Stimulated activated naive CD8-positive, alpha-beta T cell treated with anti-CD3 and anti-CD28 coated beads, Interleukin-15, amount 100 ng/mL, for 72 hours (primary cell): ENCODE measurements at regions not wholly inside any gene's neighbourhood (a gene's known extent, or its start where the extent isn't known, plus 50 kb on each side); places are given as distances from the start of the nearest gene placed in this dataset.
A peak's percentile ranks its signal among the peaks of the same experiment; 100 is the strongest.

ENCODE experiments used
- ATAC-seq: fragments of 150-1000 bp; cut with Tn5 transposase; 2 replicates; pipeline ENCODE4 v1.10.0; 2021; ENCODE audit warnings: mild to moderate bottlenecking, moderate library complexity
- DNase-seq, 2 donors: peaks; one replicate each; pipeline ENCODE4 v3.0.0; 2021 to 2022
- H3K27ac Mint-ChIP-seq, 2 donors: one replicate each; pipeline ENCODE4 v1.8.0; 2022; ENCODE audit warnings: mild to moderate bottlenecking in 2 of 2, mixed read lengths in 2 of 2, moderate library complexity in 2 of 2
- H3K27me3 Mint-ChIP-seq: one replicate; pipeline ENCODE4 v1.8.0; 2022; ENCODE audit warnings: mixed read lengths
- H3K4me1 Mint-ChIP-seq: one replicate; pipeline ENCODE4 v1.8.0; 2022; ENCODE audit warnings: mild to moderate bottlenecking, mixed read lengths
- H3K4me3 Mint-ChIP-seq, 2 donors: one replicate each; pipeline ENCODE4 v1.8.0; 2022; ENCODE audit warnings: mild to moderate bottlenecking in 2 of 2, mixed read lengths in 2 of 2, moderate library complexity in 1 of 2
- H3K9me3 Mint-ChIP-seq, 2 donors: one replicate each; pipeline ENCODE4 v1.8.0; 2022; ENCODE audit warnings: mixed read lengths in 2 of 2

DNA sequence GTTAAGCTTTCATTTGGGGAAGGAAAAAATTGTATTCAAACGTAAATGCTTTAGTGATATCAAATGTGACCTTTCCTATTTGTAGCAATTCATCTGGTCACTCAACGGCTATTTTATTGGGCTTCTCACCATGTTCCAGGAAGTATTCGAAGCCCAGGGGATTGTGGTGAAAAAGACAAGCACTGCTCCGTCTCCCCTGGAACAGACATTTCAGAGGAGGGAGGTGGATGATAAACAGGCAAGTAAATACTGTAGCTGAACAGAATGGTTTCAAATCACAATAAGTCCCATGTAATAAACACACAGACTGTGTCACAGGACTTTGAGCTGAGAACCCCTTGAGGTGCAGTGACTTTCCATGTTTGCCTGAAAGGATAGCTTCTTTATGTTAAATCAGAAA, 464.7 kb upstream of the HNRNPA3 start:
- DNase-seq, result no peak
- ATAC-seq, result no peak
- H3K27ac Mint-ChIP-seq, result peak overlapping the region in 1 of 2 donors; percentile 71
- peaks cover 7% of the 10 kb centered on the region for H3K4me1 Mint-ChIP-seq
- no peak overlapping the region for H3K4me3 Mint-ChIP-seq
- H3K27me3 Mint-ChIP-seq, result no peaks in the 10 kb centered on the region
- no peaks in the 10 kb centered on the region for H3K9me3 Mint-ChIP-seq

DNA sequence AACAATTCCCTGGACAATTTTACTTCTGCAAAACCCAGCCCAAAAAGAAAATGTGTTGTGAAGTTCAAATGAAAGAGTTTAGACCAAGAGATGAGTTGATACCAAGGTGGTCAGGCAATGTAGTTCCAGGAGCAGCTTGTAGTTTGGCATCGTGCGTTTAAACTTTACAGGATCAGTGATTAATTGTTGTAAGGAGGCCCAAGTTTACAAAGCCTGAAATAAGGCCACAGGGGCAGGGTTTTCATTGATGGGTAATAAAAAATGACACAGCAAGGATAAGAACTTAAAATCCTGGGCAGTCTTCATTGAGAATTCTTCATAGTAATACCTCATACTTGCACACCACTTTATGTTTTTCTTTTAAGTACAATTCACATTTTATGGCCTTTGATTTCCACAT, 463.9 kb upstream of the HNRNPA3 start:
- Mint-ChIP-seq H3K4me3 (no peak overlapping the region), H3K27me3 (peaks cover 5% of the 10 kb centered on the region), H3K9me3 (no peaks in the 10 kb centered on the region), H3K4me1 (peaks cover 12% of the 10 kb centered on the region), H3K27ac (no peak overlapping the region)
- DNase-seq (no peak), ATAC-seq (no peak)

- H3K9me3 Mint-ChIP-seq, result no peaks in the 10 kb centered on the region
- H3K4me1 Mint-ChIP-seq, result peaks cover 9% of the 10 kb centered on the region
- no peak overlapping the region for H3K27ac Mint-ChIP-seq
- DNase-seq (no peak), ATAC-seq (no peak)
- H3K4me3 Mint-ChIP-seq, result no peak overlapping the region
- H3K27me3 Mint-ChIP-seq, result peaks cover 7% of the 10 kb centered on the region
These were observed 461.0 kb upstream of the HNRNPA3 start for GRCh38 chr2:176751314-176752227.

GRCh38 chr2:176752295-176752694, 460.3 kb upstream of the HNRNPA3 start:
- H3K4me3 Mint-ChIP-seq, result no peak overlapping the region
- DNase-seq, result no peak
- no peaks in the 10 kb centered on the region for H3K9me3 Mint-ChIP-seq
- ATAC-seq, result no peak
- no peak overlapping the region for H3K27ac Mint-ChIP-seq
- H3K27me3 Mint-ChIP-seq, result peaks cover 7% of the 10 kb centered on the region
- H3K4me1 Mint-ChIP-seq, result peaks cover 9% of the 10 kb centered on the region

DNA sequence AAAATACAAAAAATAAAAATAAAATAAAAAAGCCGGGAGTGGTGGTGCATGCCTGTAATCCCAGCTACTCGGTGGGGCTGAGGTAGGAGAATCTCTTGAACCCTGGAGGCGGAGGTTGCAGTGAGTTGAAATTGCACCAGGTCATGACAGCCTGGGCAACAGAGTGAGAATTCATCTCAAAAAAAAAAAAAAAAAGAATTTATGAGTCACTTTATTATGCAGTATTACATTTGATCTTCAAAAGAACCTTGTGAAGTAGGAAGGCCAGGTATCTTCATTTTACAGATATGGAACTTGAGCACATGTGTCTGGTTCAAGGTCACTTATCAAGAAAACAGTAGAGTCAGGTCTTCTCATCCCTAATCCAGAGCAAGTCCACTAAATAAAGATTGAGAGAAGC, 459.4 kb upstream of the HNRNPA3 start:
- ATAC-seq (no peak), DNase-seq (no peak)
- Mint-ChIP-seq H3K9me3 (no peaks in the 10 kb centered on the region), H3K4me1 (peaks cover 9% of the 10 kb centered on the region), H3K27me3 (peaks cover 7% of the 10 kb centered on the region), H3K27ac (no peak overlapping the region), H3K4me3 (no peak overlapping the region)

GRCh38 chr2:176753752-176754474, 458.7 kb upstream of the HNRNPA3 start:
- Mint-ChIP-seq H3K4me1 (peaks cover 9% of the 10 kb centered on the region), H3K27me3 (peaks cover 7% of the 10 kb centered on the region)
- no peak for ATAC-seq

DNA sequence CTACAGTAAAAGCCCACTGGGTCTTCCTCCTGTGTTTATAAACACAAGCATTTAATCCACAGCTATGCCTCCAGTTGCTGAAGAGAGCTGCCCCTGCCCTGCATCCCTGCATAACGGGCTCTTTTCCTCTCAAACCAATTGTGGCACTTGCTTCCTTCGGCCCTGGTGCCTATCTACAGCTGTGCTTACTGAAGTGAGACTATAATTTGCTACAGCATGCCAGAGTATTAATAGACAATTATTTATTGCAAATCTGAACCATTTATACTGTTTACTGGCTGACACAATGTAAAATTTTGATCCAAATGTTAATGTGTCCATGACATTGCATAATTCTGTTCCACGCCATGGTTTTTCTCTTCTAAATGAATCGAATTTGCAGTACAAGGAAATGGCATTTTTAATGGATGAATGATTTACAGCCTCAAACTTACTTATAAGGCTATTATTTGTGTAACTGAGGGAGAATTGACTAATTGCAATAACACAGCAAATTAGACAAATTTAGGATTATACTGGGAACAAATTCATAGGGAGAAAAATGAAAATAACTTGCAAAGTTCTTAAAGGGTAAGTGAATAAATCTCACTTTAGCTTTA, 457.0 kb upstream of the HNRNPA3 start:
- Mint-ChIP-seq H3K27ac (no peak overlapping the region), H3K9me3 (no peaks in the 10 kb centered on the region), H3K4me1 (peaks cover 9% of the 10 kb centered on the region), H3K4me3 (no peak overlapping the region), H3K27me3 (peaks cover 7% of the 10 kb centered on the region)
- ATAC-seq, result no peak
- DNase-seq, result no peak

More at GRCh38 chr2:176753752-176754474, 458.7 kb upstream of the HNRNPA3 start:
- H3K9me3 Mint-ChIP-seq, result no peaks in the 10 kb centered on the region
- no peak overlapping the region for H3K4me3 Mint-ChIP-seq
- no peak overlapping the region for H3K27ac Mint-ChIP-seq
- DNase-seq, result no peak

GRCh38 chr2:176758426-176758825, 454.2 kb upstream of the HNRNPA3 start:
- ATAC-seq (no peak), DNase-seq (no peak)
- peaks cover 17% of the 10 kb centered on the region for H3K27me3 Mint-ChIP-seq
- H3K9me3 Mint-ChIP-seq, result no peaks in the 10 kb centered on the region
- no peak overlapping the region for H3K27ac Mint-ChIP-seq
- H3K4me3 Mint-ChIP-seq, result no peak overlapping the region
- peaks cover 6% of the 10 kb centered on the region for H3K4me1 Mint-ChIP-seq

DNA sequence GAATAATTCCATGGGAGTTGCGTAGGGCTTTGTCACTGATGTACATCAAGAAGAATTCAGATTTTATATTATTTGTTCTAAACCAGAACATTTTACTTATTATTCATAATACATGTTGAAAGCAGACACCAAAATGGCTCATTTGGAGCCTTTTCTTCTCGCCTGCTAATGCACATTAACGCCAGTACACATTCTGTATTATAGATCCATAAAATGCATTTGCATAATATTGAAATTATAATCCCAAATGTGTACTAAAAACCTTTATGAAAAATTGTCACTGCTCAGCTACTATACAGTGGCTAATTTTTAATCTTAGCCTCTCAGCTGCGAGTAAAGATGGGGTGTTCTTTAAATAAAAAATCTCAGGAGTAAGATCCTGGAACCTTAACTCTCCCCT, 452.2 kb upstream of the HNRNPA3 start:
- Mint-ChIP-seq H3K9me3 (no peaks in the 10 kb centered on the region), H3K4me3 (no peak overlapping the region), H3K4me1 (no peaks in the 10 kb centered on the region), H3K27ac (no peak overlapping the region), H3K27me3 (peaks cover 12% of the 10 kb centered on the region)
- ATAC-seq (no peak), DNase-seq (no peak)

DNA sequence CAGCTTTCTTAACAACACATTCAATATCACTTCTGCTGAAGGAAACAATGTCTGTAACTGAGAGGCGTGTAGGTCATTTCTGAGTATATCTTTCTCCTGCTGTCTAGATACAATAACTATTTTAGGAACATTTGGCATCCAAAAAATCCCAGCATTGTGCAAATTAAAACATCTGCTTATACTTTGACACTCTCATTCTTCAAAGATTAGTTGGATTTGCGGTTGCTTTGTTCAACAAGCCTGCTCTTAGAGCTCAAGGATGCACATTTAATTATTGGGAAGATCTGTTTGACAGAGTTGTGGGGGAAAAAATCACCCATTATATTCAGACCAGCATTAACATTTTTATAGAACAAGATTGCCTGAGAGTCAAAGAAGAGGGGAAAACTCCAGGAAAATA, 449.5 kb upstream of the HNRNPA3 start:
- H3K27ac Mint-ChIP-seq, result no peak overlapping the region
- no peak overlapping the region for H3K4me3 Mint-ChIP-seq
- DNase-seq (no peak), ATAC-seq (no peak)
- no peaks in the 10 kb centered on the region for H3K9me3 Mint-ChIP-seq
- no peaks in the 10 kb centered on the region for H3K4me1 Mint-ChIP-seq
- peaks cover 21% of the 10 kb centered on the region for H3K27me3 Mint-ChIP-seq

DNA sequence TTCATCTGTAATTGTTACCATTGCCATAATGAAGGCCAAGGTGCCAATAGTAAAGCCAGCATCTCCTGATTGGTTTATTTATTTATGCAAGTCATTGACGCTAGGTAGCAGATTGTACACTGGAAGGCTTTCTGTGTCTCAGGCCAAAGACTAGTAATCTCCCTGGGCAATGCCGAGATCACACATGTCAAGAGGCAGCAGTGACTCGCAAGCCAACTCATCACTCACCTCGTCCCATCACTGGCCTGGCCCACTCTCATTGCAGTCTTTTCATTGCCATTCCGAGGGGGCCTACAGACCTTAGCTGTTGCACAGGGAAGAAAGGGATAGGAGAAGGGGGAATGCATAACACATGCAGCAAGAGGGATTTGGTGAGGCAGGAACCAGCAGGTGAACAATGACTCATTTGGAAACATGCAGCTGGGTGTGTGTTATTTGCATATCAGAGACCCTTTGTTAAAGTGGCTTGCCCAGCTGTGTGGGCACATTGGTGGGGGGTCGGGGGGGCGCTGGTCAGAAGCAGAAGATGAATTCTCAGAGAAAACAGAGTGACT, 448.7 kb upstream of the HNRNPA3 start:
- Mint-ChIP-seq H3K27ac (peak overlapping the region in 1 of 2 donors; percentile 7), H3K27me3 (peaks cover 21% of the 10 kb centered on the region), H3K4me1 (peaks cover 3% of the 10 kb centered on the region), H3K9me3 (no peaks in the 10 kb centered on the region), H3K4me3 (no peak overlapping the region)
- no peak for ATAC-seq
- no peak for DNase-seq

DNA sequence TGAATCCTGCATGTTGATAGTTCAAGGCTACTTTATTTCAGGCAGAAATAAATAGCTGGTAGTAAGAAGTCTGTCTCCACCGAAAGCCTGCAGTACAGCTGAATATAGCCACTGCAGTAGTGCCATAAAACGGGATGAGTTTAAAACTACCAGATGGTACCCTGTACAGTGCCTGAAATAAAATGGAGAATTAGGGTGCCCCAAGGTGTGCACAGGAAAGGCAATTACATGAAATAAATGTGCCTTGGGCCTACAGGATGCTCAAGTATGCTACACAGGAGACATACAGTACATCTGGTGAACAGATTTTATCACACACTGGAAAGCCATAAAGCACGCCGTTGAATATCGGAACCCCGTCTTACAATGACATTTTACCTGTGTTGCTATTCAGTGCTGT, 447.7 kb upstream of the HNRNPA3 start:
- Mint-ChIP-seq H3K4me1 (peaks cover 7% of the 10 kb centered on the region), H3K27ac (no peak overlapping the region), H3K4me3 (no peak overlapping the region), H3K9me3 (no peaks in the 10 kb centered on the region), H3K27me3 (peaks cover 21% of the 10 kb centered on the region)
- ATAC-seq (no peak), DNase-seq (no peak)

- Mint-ChIP-seq H3K27ac (no peak overlapping the region), H3K27me3 (peaks cover 21% of the 10 kb centered on the region), H3K4me3 (no peak overlapping the region), H3K4me1 (peaks cover 7% of the 10 kb centered on the region), H3K9me3 (no peaks in the 10 kb centered on the region)
- DNase-seq, result no peak
- ATAC-seq, result no peak
These were observed 446.6 kb upstream of the HNRNPA3 start for GRCh38 chr2:176766005-176766404.

DNA sequence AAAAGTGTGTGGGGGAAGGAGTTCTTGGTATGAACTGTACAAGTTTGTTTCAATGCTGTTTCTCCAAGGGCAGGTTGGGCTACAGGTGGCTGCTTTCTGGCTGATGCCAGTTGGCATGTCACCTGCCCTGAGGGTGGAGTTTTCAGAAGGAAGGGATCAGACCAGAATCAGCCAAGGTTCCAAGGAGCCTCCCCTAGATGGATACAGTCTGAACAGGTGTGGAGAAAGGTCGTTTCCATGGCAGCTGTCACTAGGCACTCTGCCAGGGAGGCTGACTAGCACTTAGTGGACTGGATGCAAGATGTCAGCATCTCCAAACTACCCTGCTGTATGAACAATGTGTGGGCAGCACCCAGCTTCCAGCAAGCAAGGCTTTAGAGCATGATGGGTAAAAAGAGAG, 444.4 kb upstream of the HNRNPA3 start:
- no peak overlapping the region for H3K4me3 Mint-ChIP-seq
- no peak overlapping the region for H3K27ac Mint-ChIP-seq
- DNase-seq (no peak), ATAC-seq (no peak)
- peaks cover 7% of the 10 kb centered on the region for H3K4me1 Mint-ChIP-seq
- peaks cover 9% of the 10 kb centered on the region for H3K27me3 Mint-ChIP-seq
- peaks cover 9 to 17% of the 10 kb centered on the region in 2 donors for H3K9me3 Mint-ChIP-seq

DNA sequence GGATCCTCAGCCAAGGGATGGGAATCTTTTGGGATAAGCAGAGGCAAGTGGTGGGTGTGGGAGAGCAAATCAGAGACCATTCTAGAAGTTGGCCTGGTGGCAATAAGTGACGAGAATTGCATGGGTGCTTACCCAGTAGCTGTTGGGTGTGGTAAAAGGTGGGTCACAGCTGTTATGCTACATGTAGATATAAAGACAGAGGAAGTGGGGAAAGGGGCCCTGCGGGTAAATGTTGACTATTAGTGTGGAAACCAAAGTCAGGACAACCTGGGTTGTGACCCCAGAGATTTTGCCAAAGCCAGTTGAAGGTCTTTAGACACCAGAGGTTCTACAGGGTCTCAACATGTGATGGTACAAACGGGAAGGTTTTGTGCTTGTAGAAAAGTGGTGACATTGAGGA, 443.6 kb upstream of the HNRNPA3 start:
- no peak for ATAC-seq
- Mint-ChIP-seq H3K9me3 (peaks cover 18 to 26% of the 10 kb centered on the region in 2 donors), H3K27ac (peak overlapping the region in 1 of 2 donors; percentile 14), H3K4me1 (peaks cover 7% of the 10 kb centered on the region), H3K4me3 (no peak overlapping the region), H3K27me3 (peaks cover 9% of the 10 kb centered on the region)
- DNase-seq, result no peak
